Stimulated activated CD4-positive, alpha-beta T cell treated with anti-CD3 and anti-CD28 coated beads, Interleukin-4, amount 100 ng/mL, for 4 hours (primary cell): ENCODE measurements at regions not wholly inside any gene's neighbourhood (a gene's known extent, or its start where the extent isn't known, plus 50 kb on each side); places are given as distances from the start of the nearest gene placed in this dataset.

ENCODE experiments used
- DNase-seq, 2 experiments: peaks; one replicate each; pipeline ENCODE4 v3.0.0-alpha.2; 2020

DNA sequence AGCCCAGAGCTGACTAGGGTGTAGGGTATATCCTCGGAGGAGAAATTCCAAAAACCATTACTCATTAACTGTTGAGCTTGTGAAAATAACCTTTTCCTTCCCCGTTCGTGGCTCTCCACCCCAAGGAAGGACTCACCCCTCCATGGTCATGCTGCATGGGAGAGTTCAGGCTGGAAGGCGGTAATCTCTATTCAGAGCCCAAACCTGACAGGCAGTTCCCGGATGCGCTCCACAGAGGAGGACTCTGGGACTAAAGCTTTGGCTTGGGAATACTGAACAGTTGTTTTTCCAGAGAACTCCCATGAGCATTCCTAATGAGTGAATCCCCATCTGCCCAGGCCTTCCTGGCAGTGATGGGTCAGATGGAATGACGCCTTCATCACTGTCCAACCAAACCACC, 125.4 kb downstream of the BCOR start:
- DNase-seq: no peak

DNA sequence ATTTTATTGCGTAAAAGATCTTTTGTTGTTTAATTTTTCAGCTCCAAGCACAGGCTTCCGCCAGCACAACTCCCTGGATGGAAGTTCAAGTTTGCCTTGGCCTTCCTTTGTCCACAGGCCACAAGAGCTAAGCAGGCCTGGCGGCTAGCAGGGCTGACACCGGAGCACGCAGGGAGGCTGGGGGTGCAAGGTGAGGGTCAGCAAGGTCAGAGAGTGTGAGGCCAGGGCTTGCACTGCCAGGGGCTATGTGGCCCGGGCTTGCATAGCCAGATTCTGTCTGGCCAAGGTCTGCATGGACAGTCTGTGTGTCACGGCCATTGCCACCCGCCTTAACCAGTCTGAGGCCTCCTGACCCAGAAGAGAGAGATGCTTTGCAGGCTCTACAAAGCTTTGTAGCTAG, 123.9 kb downstream of the BCOR start:
- DNase-seq: no peak

DNA sequence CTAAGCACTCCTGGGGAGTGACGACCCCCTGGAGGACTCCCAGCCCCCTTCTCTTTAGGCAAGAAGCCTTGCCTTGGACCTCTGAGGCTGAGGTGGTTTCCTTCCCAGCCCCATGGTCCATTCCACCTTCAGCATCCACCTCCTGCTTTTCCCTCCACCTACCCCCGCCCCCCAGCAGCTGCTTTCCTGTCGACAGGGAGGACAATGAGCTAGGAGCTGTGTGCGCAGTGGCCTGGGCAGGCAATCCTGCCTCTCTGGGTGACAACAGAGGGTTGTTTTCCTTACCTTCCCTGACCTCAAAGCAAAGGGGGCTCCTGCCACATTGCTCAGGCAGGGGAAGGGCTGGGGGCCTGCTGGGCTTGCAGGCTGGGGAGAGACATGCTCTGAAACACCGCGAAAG, 123.5 kb downstream of the BCOR start:
- no peak for DNase-seq

DNA sequence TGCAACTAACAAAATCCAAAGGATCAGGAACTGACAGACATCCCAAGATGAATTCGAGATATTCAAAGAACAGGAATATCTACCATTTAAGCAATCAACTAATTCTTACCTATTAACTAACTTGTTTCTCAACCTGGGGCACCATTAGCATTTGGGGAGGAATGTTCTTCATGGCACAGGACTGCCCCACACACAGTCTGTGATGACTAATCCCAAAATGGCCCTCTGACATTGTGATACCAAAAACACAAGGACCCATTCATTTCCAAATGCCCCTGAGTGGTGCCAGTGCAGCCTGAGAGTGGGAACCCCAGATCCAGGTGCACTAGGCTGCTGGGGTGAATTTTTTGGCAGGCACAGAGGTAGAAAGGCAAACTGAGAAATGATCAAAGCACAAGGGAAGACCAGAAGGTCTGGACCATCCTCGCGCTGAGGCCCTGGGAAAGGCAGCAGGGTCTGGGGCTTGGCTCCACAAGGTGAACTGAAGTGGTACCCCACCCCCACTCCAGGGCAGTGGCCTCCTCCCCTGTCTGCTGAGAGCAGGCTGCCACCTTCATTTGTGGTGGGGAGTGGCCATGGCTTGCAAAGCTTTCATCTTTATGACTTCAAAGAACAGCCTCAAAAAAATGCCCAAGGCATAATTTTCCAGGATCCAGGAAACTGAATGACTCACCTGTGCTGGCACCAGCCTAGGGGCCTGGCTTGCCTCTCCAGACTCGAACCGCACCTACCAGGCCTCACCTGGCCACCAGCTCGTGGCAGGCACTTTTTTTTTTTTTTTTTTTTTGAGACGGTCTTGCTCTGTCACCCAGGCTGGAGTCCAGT, 122.4 kb downstream of the BCOR start:
- no peak for DNase-seq

DNA sequence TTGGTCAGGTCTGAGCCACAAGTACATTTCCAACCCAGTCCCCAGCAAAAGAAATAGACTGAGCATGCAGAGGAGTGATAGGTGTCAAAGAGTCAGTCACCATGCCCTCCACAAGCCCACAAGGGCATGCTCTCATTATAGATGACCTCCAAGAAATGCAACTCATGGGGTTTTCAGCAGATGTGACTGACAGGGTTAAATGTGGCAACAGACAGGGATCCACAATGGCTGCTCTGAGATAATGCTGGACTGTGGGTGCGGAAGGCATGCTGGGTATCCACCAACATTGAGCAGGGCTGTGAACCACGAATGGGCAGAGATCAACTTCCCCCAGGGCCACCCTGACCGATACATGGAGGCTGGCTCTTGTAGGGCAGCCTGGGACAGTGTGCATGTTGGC, 115.8 kb downstream of the BCOR start:
- DNase-seq: no peak

DNA sequence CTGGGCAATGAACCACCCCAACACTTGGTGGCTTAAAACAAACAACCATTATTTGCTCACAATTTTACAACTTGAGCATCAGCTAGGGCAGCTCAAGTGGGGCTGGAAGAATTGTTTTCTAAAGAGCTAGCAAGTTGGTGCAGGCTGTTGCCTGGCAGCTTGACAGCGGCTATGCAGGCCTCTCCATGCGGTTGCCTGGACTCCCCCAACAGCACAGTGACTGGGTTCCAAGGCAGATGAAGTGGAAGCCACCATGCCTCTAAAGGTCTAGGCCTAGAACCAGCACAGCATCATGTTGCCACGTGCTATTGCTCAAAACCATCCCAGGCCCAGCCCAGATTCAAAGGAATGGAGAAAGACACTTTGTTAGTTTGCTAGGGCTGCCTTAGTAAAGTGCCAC, 114.8 kb downstream of the BCOR start:
- no peak for DNase-seq

DNA sequence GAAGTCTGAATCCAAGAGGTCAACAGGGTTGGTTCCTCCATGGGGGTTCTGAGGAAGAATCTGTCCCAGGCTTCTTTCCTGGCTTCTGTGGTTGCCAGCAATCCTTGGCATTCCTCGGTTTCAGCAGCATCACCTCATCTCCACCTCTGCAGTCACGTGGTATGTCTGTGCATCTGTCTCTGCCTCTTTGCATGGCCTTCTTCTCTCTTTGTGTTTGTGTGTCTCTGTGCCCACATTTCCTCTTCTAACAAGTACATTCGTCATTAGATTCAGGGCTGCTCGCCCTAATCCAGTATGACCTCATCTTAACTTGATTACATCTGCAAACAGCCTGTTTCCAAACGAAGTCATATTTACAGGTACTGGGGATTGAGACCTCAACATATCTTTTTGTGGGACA, 114.0 kb downstream of the BCOR start:
- no peak for DNase-seq

DNA sequence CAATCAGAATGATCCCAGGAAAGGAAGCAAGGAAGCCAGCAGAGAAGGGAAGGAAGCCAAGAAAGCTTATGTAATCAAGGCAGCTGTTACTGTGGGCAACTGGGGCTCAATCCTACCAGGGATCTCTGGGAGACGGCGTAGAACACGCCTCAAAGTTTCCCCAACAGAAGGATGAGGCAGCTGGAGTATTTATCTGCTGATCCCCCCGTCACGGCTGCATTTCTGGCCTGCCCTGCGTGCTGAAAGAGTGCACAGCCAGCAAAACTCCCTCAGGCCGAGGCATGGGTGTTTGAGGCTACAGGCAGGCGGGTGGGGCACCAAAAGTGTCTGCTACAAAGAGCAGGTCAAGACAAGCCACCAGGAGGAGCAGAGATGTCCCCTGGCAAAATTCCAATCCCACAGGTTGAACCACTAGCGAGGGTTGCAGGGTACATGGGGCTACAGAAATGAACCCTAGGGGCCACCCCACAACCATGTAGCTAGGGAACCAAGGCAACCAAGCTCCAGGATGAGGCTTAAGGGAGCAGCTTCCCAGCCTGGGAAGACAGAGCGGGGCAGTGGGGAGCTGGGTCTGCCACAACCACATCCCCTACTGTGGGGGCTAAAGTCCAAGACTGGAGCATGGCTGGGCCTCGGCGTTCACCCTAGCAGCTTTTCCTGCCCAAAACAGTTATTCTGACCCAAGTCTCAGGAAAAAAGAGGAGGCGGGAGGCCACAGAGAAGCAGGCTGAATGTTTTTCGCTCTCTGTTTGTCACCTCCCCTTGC, 113.4 kb downstream of the BCOR start:
- no peak for DNase-seq

DNA sequence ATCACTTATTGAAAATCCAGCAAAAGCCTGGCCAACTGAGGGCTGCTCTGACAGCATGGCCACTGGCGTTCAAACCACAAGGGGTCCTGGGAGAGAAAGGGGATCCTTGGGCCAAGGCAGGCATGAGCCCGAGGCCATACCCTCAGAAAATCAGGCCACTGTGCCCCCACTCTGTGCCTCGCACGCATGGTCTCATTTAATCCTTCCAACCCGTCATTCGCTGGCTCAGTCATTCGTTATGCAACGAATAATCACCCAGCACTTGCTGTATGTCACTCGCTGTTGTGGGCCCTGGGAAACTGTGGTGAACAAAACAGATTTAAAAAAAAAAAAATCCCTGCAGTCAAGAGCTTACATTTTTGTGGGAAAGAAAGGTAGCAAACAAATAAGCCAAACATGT, 112.7 kb downstream of the BCOR start:
- no peak for DNase-seq

DNA sequence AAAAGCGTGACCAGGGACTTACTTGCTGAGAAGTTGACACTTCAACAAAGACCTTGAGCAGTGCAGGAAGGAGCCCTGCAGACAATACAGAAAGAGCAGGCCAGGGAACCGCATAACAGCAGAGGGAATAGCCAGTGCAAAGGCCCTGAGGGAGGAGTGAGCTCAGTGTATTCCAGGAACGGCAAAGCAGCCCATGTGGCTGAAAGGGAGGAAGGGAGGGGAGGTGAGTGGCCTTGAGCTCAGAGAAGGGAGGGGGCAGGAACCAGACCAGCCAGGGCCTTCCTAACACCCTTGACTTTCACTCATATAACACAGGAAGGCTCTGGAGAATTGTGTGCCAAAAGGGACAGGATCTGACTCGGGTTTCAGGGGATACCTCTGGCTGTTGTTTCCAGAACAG, 112.2 kb downstream of the BCOR start:
- DNase-seq: no peak

DNA sequence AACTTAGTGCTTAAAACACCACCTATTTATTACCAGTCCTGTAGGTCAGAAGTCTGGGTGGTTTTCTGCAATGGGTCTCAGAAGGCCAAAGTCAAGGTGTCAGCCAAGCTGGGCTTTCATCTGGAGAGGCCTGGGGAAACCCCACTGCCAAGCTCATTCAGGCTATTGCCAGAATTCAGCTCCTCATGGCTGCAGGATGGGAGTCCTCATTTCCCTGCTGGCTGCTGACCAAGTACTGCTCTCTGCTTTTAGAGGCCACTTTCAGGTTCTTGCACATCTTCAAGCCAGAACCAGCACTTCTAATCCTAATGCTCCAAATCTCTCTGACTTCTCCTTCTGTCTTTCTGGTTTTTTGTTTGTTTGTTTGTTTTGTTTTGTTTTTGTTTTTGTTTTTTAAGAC, 109.3 kb downstream of the BCOR start:
- DNase-seq: no peak

DNA sequence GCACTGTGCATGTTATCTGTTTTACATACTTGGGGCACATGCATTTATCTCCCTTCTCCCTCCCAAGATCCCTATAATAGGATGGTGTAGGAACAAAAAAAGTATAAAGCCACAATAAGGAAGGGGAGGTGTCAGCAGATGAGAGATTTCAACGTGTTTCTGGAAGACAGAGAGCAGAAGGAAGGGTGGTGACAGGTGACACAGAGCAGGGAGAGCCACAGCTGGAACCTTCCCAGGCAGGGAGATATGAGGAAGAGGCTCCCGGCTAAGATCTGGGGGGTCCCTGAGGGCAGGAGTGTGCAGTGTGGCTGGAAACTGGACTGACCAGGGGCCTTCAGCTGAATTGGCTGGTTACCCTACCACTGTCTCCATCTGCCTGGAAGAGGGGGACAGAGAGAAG, 107.4 kb downstream of the BCOR start:
- DNase-seq: no peak

DNA sequence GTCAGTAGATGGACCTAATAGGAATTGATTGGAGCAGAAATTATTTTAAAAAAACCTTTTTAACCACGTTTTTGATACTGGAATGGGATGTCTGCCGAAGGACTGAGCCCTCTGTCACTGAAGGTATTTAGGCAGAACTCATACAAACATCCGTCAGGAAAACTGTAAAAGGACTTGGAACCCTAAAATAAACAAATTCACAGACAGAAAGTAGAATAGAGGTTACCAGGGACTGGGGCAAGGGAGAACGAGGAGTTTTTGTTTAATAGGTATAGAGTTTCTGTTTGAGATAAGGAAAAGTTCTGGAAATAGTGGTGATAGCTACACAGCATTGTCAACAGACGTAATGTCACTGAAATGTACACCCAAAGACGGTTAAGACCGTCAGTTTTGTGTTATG, 105.5 kb downstream of the BCOR start:
- DNase-seq: no peak

DNA sequence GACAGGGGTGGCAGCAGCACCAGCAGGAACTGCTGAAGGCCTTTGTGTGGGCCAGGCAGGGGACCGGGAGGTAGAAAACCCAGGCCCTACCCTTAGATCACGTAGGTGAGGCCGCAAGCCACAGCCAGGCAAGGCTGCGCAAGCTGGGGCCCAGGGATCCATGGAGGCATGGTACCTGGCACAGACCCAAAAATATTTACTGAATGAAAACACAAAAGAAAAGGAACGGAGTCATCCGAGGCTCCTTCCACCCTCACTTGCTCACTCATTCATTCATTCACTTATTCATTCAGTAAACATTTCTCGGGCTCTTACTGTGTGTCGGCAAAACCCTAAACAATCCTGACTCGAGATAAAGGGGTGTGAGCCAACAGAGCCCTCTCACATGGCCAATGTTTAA, 102.3 kb downstream of the BCOR start:
- DNase-seq: no peak

DNA sequence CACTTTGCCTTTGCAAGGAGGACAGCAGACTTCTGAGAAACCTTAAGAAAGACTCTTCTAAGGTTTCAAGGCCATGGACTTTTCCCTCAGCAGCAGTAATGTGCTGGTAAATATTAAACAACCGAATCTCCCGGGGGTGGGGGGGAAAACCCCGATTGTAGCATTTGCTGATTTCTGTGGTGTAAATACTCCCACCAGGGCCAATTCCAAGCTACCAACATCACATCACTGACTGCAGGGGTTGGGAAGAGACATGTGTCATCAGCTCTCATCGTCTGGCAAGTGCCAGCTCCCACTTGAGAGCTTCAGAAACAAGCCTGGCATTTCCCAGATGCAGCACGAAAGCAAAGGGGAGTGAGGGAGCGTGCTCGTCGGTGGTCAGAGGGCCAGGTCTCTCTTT, 101.2 kb downstream of the BCOR start:
- no peak for DNase-seq

DNA sequence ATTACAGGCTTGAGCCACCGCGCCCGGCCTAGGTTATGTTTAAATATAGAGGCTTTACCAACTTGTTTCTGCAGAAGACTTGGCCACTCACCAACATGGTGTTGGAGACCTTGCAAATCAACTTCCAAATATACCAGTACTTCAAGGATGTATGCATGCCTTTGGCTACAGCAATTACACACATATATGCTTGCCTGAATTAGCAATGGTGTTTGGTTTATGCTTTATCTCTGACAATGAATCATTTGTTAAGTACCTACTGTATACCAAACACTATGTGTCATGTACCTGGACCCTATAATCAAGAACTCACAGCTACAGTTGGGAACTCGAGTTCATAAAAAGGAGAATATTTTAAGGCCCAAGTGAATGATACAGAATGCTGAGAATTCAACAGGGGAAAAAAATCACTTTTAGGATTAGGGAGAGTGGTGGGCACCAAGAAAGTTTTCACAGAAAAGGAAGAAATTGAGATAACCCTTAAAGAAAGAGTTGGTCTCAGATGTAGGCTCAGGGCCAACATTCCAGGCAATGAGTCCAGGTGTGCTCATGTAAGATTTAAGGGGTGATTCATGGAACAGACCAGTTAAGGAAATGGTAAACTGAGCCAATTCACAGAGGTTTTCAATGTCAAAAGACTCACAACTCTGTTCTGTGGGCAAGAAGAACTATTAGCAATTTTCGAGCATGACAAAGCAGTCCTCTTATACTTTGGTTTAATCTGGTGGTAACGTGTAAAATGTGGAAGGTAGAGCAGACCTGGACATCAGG, 98.9 kb downstream of the BCOR start:
- DNase-seq: no peak
